M059J (cell line): ENCODE measurements at regions not wholly inside any gene's neighbourhood (a gene's known extent, or its start where the extent isn't known, plus 50 kb on each side); places are given as distances from the start of the nearest gene placed in this dataset.
"Not testable (repeated sequence)": the region's sequence is repeated elsewhere in the genome, so short reads cannot be mapped to it uniquely, and the experiment has no call there.

Experiments
- DNase-seq: peaks from one replicate; pipeline ENCODE4 v3.0.0-alpha.2; 2012; ENCODE audit warnings: low read depth

GRCh38 chr4:158397781-158398180 lies 123.9 kb upstream of the RXFP1 start:
- DNase-seq, result no peak

- DNase-seq, result not testable (repeated sequence)
Measured at GRCh38 chr4:158407961-158408360, 113.7 kb upstream of the RXFP1 start.

GRCh38 chr4:158410272-158410671 lies 111.4 kb upstream of the RXFP1 start:
- peak; percentile 57 for DNase-seq

GRCh38 chr4:158411269-158411668 lies 110.4 kb upstream of the RXFP1 start:
- DNase-seq, result peak; percentile 1

- not testable (repeated sequence) for DNase-seq
Measured at GRCh38 chr4:158418679-158419078, 103.0 kb upstream of the RXFP1 start.

GRCh38 chr4:158420782-158421181 lies 100.9 kb upstream of the RXFP1 start:
- DNase-seq, result no peak

GRCh38 chr4:158422546-158422945 lies 99.1 kb upstream of the RXFP1 start:
- DNase-seq, result no peak

- DNase-seq, result peak; percentile 32
Measured at GRCh38 chr4:158428242-158428641, 93.4 kb upstream of the RXFP1 start.

- no peak for DNase-seq
Measured at GRCh38 chr4:158442736-158443135, 78.9 kb upstream of the RXFP1 start.

GRCh38 chr4:158443731-158444130 lies 78.0 kb upstream of the RXFP1 start:
- no peak for DNase-seq

GRCh38 chr4:158444621-158445020 lies 77.1 kb upstream of the RXFP1 start:
- peak; percentile 54 for DNase-seq

GRCh38 chr4:158446106-158446505 lies 75.6 kb upstream of the RXFP1 start:
- no peak for DNase-seq

GRCh38 chr4:158450741-158451140 lies 70.9 kb upstream of the RXFP1 start:
- DNase-seq, result no peak

GRCh38 chr4:158452116-158452515 lies 69.6 kb upstream of the RXFP1 start:
- not testable (repeated sequence) for DNase-seq

- DNase-seq, result no peak
Measured at GRCh38 chr4:158458271-158458895, 63.3 kb upstream of the RXFP1 start.

GRCh38 chr4:158459085-158459820 lies 62.4 kb upstream of the RXFP1 start:
- peak; percentile 48 for DNase-seq

GRCh38 chr4:158461336-158461735 lies 60.3 kb upstream of the RXFP1 start:
- peak; percentile 31 for DNase-seq

GRCh38 chr4:158462611-158463010 lies 59.1 kb upstream of the RXFP1 start:
- DNase-seq, result peak; percentile 15
